Heart right ventricle (tissue), 16 donors: ENCODE measurements at regions not wholly inside any gene's neighbourhood (a gene's known extent, or its start where the extent isn't known, plus 50 kb on each side); places are given as distances from the start of the nearest gene placed in this dataset.

Experiments
- ATAC-seq, 8 donors: fragments of 200-7000 bp; cut with Tn5 transposase; one replicate each; pipeline ENCODE4 v1.9.1; 2020; ENCODE audit warnings: mild to moderate bottlenecking in 8 of 8, moderate library complexity in 8 of 8, moderate number of reproducible peaks in 1 of 8
- DNase-seq, 2 donors: peaks; one replicate each; pipeline ENCODE4 v3.0.0-alpha.2; 2020
- H3K27ac ChIP-seq, 10 donors: fragments of 200-600 bp; sonication (generic) in 2 of 10; one replicate each; pipeline versions ENCODE4 v1.5.0 to v1.8.0; 2020 to 2022; ENCODE audit warnings: mild to moderate bottlenecking in 3 of 10
- H3K27me3 ChIP-seq, 7 donors: fragments of 200-600 bp; one replicate each; pipeline ENCODE4 v1.8.0; 2021 to 2022; ENCODE audit warnings: mild to moderate bottlenecking in 2 of 7
- H3K36me3 ChIP-seq, 9 donors: fragments of 200-600 bp; sonication (generic) in 1 of 9; one replicate each; pipeline versions ENCODE4 v1.5.0 to v1.8.0; 2020 to 2022; ENCODE audit warnings: mild to moderate bottlenecking in 2 of 9
- H3K4me1 ChIP-seq, 9 donors: fragments of 200-600 bp; sonication (generic) in 1 of 9; one replicate each; pipeline versions ENCODE4 v1.5.0 to v1.8.0; 2020 to 2022; ENCODE audit warnings: mild to moderate bottlenecking in 4 of 9
- H3K4me3 ChIP-seq, 10 donors: fragments of 200-600 bp; sonication (generic) in 2 of 10; one replicate each; pipeline versions ENCODE4 v1.5.0 to v1.8.0; 2020 to 2022; ENCODE audit warnings: mild to moderate bottlenecking in 7 of 10, moderate library complexity in 2 of 10
- H3K9me3 ChIP-seq, 11 donors: fragments of 200-600 bp in 10 of 11; sonication (generic) in 2 of 11; one replicate each; pipeline versions ENCODE4 v1.5.0 to v1.8.0; 2013 to 2022; ENCODE audit warnings: mild to moderate bottlenecking in 2 of 11, control low read depth in 1 of 11, moderate library complexity in 1 of 11
- WGBS, 2 donors: extraction: QIAGEN DNeasy Blood & Tissue Kit; methylation state at CpG; one replicate each; pipeline ENCODE4 v1.1.7; 2013; ENCODE audit warnings: inconsistent platforms in 1 of 2; 5-methylcytosine and 5-hydroxymethylcytosine counted together
- intact Hi-C, 10 donors: fragments of 100-400 bp; cut with DNase I; formaldehyde crosslinking; loops; one replicate each; pipeline versions ENCODE4 v1.11.1 to v1.14.2; 2022
- TF ChIP-seq, protein P1 (sequence below), 9 donors: fragments of 200-600 bp; sonication (generic) in 2 of 9; IDR thresholded peaks; one replicate each; pipeline versions ENCODE4 v1.5.0 to v1.8.0; 2021 to 2022; ENCODE audit warnings: antibody characterized with exemption in 9 of 9, mild to moderate bottlenecking in 5 of 9, moderate library complexity in 1 of 9
- donor health status: Arrhythmogenic right ventricular cardiomyopathy.
- donor health status: ischemic (EF 13 %, LVEDD 7.1; RV severe dilation, severe dysfunction).
- donor health status: healthy with polysubstance abuse.
- donor health status: DM: no; HTN: yes; CAD: no.
- donor health status: DM: no; HTN: no; CAD: no.
- donor health status: ischemic (EF 25% LVEDD 6.9; RV normal size, moderate dysfunction).
- donor health status: ischemic (EF 25% LVEDD 5.7; RV mildly dilated, moderate dysfunction).
- donor health status: healthy.
- donor health status: DM: yes; HTN: yes; CAD: no.
- donor health status: Ischemic cardiomyopathy.
- donor health status: ischemic (EF 35%, LVEDD 5.7; RV mildly dilated, moderate dysfunction).
- donor health status: nonischemic (EF 11% LVEDD 7.7; RV severe dilation, severe dysfunction).
- donor health status: DM: yes; HTN: yes; CAD: no.
- donor health status: PGD.
- donor health status: ischemic (EF 29% LVEDD 5.4; RV normal size, mild dysfunction).
- donor health status: nonischemic (EF 23%, LVEDD 6.1; RV moderate dilation, normal function).

- intact Hi-C loops: no loop called here
Measured at GRCh38 chr5:120086081-120086480, 378.0 kb upstream of the PRR16 start.

GRCh38 chr5:120088412-120088811 lies 375.7 kb upstream of the PRR16 start:
- Histone ChIP-seq H3K27ac (no peak overlapping the region), H3K9me3 (no peaks in the 10 kb centered on the region), H3K4me1 (peaks cover 0 to 16% (median 8%) of the 10 kb centered on the region in 9 donors), H3K4me3 (no peak overlapping the region), H3K36me3 (no peaks in the 10 kb centered on the region), H3K27me3 (no peaks in the 10 kb centered on the region)
- 69 to 75% methylated on average over 2 of the region's 2 CpGs for WGBS, 2 donors
- intact Hi-C loops: no loop called here
- no peak for DNase-seq
- ATAC-seq: no peak
- TF ChIP-seq, protein P1, sequence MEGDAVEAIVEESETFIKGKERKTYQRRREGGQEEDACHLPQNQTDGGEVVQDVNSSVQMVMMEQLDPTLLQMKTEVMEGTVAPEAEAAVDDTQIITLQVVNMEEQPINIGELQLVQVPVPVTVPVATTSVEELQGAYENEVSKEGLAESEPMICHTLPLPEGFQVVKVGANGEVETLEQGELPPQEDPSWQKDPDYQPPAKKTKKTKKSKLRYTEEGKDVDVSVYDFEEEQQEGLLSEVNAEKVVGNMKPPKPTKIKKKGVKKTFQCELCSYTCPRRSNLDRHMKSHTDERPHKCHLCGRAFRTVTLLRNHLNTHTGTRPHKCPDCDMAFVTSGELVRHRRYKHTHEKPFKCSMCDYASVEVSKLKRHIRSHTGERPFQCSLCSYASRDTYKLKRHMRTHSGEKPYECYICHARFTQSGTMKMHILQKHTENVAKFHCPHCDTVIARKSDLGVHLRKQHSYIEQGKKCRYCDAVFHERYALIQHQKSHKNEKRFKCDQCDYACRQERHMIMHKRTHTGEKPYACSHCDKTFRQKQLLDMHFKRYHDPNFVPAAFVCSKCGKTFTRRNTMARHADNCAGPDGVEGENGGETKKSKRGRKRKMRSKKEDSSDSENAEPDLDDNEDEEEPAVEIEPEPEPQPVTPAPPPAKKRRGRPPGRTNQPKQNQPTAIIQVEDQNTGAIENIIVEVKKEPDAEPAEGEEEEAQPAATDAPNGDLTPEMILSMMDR (IDR thresholded peaks at IDR 0.05): no peak

More at GRCh38 chr5:120086081-120086480, 378.0 kb upstream of the PRR16 start:
- H3K4me1 ChIP-seq: peaks cover 0 to 16% (median 8%) of the 10 kb centered on the region in 9 donors
- no peak overlapping the region for H3K4me3 ChIP-seq
- DNase-seq: no peak
- H3K36me3 ChIP-seq: no peaks in the 10 kb centered on the region
- TF ChIP-seq, protein P1 (IDR thresholded peaks at IDR 0.05): no peak
- no peaks in the 10 kb centered on the region for H3K27me3 ChIP-seq
- no peak overlapping the region for H3K27ac ChIP-seq
- WGBS, 2 donors: 69 to 79% methylated on average over 2 of the region's 2 CpGs
- H3K9me3 ChIP-seq: no peaks in the 10 kb centered on the region
- ATAC-seq: no peak

- Histone ChIP-seq H3K9me3 (no peaks in the 10 kb centered on the region), H3K27ac (no peak overlapping the region), H3K4me3 (no peak overlapping the region), H3K27me3 (no peaks in the 10 kb centered on the region), H3K36me3 (no peaks in the 10 kb centered on the region), H3K4me1 (peaks cover 0 to 16% (median 8%) of the 10 kb centered on the region in 9 donors)
- ATAC-seq (no peak), DNase-seq (no peak)
- TF ChIP-seq, protein P1 (IDR thresholded peaks at IDR 0.05): no peak
- intact Hi-C loops: no loop called here
- WGBS, 2 donors: 14 to 24% methylated on average over 1 of the region's 1 CpG
Measured at GRCh38 chr5:120088836-120089235, 375.3 kb upstream of the PRR16 start.

DNA sequence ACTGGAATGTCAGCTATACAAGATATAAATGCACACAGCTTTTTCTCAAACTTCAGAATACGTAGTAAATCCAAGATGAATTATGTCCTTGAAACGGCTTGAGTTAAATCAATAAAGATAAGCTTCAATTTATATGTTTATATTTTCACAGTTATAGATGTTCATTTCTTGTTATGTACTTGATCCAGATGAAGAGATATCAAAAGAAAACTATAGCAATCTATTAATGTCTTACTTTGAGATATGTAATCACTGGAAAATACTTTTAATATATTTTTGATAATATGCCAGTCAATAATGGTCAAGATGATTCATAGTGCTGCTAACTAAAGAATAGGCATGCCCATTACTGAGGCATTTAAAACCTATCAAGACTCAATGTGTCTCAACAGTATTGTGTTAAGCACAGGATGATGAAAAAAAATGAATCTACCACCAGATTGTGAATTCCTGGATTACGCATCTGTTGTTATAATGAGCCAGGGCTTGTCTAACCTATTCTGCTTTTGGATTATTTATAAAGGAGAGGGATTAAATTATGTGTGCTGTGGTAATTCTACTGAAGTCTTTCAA lies 372.6 kb upstream of the PRR16 start:
- Histone ChIP-seq H3K4me1 (peaks cover 0 to 22% (median 14%) of the 10 kb centered on the region in 9 donors), H3K36me3 (no peaks in the 10 kb centered on the region), H3K27me3 (no peaks in the 10 kb centered on the region), H3K27ac (no peak overlapping the region), H3K4me3 (no peak overlapping the region), H3K9me3 (no peaks in the 10 kb centered on the region)
- intact Hi-C loops: no loop called here
- 71 to 81% methylated on average over 3 of the region's 3 CpGs for WGBS, 2 donors
- DNase-seq (no peak), ATAC-seq (no peak)
- TF ChIP-seq, protein P1 (IDR thresholded peaks at IDR 0.05): no peak
